ENCODE measurements at regions not wholly inside any gene's neighbourhood (a gene's known extent, or its start where the extent isn't known, plus 50 kb on each side); places are given as distances from the start of the nearest gene placed in this dataset.
A peak's percentile ranks its signal among the peaks of the same experiment; 100 is the strongest.
"Not testable (repeated sequence)": the region's sequence is repeated elsewhere in the genome, so short reads cannot be mapped to it uniquely, and the experiment has no call there.

- DNase-seq, result peak in 1 of 58 donors; percentile 6
Measured at GRCh38 chr1:112818990-112819689, 104.0 kb upstream of the PPM1J start.

DNA sequence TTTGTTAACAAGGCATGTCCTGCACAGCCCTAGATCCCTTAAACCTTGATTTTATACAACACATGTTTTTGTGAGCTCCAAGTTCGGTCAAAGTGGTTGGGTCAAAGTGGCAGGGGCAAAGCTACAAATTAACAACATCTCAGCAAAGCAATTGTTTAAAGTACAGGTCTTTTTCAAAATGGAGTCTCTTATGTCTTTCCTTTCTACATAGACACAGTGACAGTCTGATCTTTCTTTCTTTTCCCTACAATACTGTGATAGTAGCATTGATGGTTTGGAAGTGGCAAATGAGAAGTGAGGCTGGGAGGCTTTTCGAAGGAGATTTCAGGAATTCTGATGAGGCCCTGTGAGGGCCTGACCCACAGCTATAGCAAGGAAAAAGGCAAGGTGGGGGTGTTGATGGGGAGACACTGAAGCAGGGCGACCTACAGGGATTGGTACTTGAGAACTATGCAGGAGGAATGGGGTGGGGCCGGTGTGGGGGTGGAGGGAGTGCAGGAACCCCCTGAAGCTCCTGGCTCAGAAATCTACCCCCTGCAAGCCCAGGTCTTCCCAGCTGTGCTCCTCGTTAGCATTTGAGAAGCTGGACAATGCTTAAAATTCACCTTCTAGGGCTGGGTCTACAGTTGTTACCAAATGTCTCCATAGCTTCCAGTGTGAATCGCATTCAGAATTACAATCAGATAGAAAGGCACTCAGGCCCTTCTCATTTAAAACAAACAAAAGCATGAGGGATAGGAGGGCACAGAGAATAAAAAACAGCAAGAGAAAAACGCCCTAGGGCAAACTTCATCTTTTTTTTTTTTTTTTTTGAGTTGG, 102.6 kb upstream of the PPM1J start:
- DNase-seq, result no peak

DNA sequence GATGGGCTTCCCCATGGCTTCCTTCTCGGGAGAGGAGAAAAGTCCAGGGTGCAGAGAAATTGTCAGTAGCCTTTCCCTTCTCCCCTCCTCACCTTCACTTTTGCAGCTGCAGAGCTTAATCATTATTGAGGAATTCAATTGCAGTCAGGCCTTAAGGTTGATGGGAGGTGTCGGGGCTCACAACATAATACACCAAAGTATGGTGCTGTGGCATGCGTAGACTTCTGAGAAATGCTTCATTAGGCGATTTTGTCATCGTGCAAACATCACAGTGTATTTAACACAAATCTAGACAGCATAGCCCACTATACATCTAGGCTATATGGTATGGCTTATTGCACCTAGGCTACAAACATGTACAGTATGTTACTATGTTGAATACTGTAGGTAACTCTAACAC, 100.2 kb upstream of the PPM1J start:
- no peak for DNase-seq

DNA sequence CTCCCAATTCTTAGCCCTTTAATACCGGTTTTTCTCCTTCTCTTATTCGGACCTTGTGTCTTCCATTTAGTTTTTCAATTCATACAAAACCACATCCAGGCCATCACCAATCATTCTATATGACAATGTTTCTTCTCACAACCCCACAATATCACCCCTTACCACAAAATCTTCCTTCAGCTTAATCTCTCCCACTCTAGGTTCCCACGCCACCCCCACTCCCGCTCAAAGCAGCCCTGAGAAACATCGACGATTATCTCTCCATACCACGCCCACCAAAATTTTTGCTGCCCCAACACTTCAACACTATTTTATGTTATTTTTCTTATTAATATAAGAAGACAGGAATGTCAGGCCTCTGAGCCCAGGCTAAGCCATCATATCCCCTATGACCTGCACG, 99.5 kb upstream of the PPM1J start:
- not testable (repeated sequence) for DNase-seq

- DNase-seq, result peak in 55 of 58 donors; percentile 14 to 84 (median 55)
Measured at GRCh38 chr1:112808861-112809684, 93.9 kb upstream of the PPM1J start.

DNA sequence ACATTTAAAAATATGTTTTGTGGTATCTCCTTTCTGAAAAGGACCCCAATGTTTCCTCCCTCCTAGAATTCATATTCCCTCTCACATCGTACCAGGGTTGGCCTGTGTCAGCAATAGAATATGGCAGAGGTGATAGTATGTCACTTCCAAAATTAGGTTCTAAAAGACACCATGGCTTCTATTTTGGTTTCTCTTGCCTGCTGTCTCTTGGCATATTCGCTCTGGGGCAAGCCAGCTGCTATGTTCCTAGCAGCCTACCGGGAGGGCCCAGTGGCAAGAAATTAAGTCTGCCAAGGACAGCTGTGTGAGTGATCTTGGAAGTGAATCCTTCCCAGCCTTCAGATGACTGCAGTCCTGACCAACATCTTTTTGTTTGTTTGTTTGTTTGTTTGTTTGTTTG, 92.9 kb upstream of the PPM1J start:
- peak in 1 of 58 donors; percentile 6 for DNase-seq

- DNase-seq, result no peak
Measured at GRCh38 chr1:112807117-112807516, 92.0 kb upstream of the PPM1J start.

DNA sequence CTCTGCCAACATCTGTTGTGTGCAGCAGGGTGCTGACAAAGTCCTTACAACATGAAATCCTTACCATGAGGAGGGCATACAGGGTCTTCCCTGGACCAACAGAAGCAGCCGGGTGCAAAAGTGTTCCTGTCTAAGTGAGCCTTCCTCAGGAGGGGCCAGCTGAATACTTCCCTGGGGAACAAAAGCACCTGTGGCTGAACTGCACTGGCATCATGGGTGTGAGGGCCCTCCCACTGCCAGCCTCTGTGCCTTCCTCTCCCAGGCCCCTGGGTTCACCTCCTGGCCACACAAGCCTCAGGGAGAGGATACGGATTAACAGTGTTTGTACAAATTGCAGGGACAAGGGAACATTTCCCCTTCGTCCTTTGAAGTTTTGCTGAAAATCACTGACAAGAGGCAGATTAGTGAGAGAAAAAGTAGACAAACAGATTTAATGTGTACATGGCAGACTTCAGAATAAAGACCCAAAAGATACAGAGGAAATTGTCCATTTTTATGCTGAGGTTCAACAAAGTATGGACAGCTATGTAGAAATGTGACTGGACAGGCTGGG, 91.0 kb upstream of the PPM1J start:
- peak in 1 of 58 donors; percentile 5 for DNase-seq

DNA sequence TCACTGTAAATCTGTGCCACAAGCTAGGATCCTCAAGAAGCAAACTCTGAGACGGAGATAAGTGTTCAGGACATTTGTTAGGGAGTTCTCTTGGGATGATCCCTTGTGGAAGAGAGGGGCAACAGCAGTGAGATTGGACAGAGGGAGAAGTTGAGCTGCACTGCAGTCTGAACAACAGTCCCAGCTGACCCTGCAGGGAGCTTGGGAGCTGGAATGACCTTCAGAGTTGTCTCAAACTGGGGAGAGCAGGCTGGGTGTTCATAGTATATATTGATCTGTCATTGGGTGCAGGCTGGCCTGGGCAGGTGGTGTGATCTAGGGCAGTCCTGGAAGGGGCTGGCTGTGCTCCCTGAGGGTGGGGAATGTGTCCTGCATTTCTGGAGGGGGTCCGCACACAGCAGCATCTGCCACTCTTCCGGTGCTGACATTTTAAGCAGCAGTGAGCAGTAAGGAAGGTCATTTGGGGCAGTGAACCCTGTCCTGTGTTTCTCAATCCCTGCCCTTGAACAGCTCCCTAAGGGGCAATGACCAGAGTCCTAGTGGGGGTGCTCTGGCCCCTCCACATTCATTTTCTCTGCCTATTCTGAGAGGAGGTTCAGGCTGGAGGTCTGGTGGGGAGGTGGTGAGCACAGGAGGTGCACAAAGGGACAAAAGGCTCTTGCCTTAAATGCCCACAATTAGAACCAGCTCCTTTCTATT, 90.2 kb upstream of the PPM1J start:
- no peak for DNase-seq

DNA sequence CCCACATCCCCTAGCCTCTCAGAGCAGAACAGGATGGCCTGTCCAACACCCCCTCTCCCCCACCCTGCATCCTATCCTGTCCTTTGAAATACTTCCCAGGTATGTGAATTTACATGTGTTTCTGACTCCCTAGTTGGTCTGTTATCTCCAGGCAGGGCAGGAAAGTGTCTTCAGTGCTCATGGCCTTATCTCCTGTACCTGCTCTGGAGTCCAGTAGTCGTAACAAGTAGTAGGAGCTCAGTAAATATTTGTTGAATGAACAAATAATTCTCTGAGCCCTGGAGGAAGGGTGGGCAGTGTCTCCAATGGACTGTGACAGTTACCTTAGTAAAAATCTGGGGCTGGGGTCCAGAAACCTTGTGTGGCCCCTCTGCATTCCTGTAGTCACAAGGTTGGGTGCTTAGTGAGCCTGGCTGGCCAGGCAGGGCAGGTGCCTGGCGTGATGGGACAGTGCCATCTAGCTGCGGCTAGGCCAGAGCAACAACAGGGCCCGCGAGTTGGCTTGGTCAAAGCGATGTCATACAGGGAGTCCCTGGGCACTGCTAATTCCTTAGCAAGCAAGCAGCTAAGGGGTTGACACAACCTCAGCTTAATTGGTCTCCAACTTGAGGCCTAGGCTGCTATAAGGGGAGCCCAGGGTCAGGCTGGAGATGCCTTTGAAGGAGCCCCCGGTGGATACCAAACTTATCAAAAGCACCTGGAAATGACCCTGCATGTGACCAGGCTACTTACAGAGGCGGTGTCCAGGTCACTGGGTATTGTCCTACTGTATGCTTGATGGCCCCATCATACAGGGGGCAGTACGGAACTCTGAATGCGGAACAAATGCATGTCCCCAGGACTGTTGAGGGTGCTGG, 89.0 kb upstream of the PPM1J start:
- DNase-seq, result peak in 56 of 58 donors; percentile 4 to 77 (median 50)

DNA sequence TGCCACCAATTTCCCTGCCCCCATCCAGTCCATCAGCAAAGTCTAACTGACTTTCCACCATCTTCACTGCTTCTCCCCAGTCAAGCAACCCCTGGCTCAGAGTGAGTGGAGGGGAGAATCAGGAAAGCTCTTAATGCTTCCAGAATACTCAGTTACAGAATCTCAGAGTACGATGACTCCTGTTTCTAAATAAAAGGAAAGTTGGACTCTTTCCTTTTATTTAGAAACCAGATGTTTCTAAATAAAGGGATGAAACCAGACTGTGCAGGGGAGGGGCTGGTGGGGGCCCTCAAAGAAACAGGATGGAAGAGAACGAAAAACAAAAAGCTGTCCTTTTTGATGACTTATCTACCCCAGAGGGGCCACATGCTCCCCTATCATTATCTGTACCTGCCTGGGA, 85.2 kb upstream of the PPM1J start:
- no peak for DNase-seq

- no peak for DNase-seq
Measured at GRCh38 chr1:112798292-112798691, 83.2 kb upstream of the PPM1J start.

- no peak for DNase-seq
Measured at GRCh38 chr1:112797224-112797623, 82.1 kb upstream of the PPM1J start.

DNA sequence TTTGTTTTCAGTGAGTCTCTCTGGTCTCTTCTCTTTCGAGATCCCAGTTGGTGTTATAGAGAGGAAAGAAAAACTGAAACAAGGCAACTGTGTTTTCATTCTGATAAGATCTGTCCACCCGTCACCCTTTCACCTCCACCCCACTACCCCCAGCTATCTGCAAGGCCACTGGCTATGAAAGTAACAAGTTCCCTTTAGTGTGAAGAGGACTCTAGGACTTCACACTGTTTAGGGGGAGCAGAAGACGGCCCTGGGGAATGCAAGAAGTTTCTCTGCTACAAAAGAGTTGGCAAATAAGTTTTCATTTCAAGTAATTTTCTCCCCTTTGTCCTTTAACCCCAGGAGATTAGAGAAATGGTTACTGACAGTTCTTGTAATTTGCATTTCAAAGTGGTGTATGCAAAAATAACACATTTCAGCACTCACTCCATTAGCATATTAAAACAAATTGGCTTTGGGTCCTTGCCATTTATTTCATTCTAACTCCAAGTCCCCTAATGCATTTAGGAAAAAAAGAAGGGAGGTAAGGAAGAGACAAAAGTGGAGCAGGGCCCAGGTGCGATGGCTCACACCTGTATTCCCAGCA, 79.6 kb upstream of the PPM1J start:
- no peak for DNase-seq

DNA sequence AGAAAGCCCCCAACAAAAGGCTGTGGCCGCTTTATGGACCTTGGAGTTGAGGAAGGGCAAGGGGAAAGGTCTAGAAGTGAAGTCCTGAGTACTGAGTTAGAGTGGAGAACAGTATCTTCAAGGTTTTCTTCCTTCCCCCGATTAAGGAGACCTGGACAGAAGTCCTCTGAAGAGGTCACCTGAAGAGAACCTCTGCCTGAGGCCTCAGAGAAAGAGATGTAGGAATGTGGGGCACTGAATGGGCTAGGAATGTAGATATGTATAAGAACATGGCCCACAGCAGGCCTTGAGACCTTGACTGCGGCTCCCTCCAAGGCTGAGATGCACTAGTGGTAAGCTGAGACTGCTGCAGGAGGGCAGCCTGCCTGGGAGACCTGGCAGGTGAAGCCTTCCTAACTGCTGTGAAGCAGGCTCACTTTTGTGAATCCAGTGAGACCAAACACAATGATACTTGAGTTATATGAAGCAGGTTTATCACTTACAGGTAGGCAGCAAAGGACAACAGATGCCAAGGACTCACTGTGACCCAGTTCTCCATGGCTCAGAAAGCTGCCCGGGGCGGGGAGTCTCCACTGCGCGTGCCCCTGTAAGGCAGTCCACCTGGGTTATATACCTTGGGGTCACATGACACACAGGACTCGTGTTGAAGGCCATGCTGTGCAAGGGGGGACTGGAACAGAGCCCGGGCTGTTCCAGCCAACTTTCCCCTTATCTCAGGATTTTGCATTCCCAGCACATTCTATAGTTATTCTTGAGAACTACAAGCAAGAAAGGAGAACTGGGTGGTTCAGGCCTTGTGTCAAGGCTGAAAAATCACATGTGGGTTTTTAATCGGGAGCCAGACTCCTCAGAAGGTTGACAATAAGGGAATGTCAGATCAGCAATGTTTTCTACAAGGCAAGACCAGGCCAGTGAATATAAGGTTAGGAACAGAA, 78.8 kb upstream of the PPM1J start:
- no peak for DNase-seq

DNA sequence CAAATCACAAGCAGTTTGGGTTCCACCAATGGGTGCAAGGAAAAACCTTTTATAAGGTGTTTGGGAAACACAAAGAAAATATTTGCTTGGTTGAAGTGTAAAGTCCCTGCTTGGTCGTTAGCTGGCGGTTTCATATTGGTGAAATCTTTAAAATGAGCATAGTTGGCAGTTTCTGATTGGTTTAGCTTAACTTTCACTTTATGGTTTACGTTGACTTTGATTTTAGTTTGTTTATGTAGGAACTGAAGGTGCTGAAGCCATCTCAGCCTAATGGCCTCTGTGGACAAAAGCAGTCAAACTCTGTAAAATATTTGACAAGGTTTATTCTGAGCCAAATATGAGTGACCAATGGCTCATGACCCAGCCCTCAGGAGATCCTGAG, 76.6 kb upstream of the PPM1J start:
- no peak for DNase-seq

DNA sequence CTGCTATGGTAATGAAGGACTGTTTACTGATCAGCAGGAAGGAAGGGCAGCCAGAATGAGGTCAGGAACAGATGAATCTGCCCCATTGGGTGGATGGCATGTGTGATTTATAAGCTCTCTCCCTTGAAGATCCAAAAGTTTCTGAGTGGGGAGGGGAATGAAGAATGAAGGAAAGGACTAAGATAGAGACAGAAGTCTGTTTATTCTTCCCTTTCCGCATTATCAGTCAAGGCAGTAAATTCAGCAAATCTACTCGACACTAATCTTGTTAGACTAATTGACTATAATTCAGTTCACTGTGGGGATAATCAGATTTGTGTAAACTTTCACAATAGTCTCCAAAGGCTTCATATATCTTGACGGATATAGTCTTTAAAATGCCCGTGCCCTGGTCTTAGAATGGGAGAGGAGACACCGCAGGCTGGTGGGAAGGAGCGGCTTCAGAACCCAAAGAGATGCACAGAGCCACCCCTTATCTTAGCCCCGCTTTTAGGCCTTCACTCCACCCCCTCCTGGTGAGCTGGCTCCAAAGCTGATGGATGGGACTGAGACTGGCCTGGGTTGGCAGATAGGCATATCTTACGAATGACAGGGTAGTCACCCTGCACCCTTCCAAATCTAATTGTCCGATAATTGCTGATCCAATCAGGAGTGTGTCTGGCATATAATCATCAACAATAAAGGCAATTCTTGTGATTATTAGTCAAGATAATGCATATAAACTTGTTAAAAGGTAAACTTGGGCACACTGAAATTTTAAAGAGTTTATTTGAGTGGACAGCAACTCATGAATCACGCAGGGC, 76.0 kb upstream of the PPM1J start:
- no peak for DNase-seq

- DNase-seq, result no peak
Measured at GRCh38 chr1:112788561-112788960, 73.4 kb upstream of the PPM1J start.

All from anterior cingulate cortex (tissue), 58 donors.